Gastroesophageal sphincter (tissue), 4 donors: ENCODE measurements at regions not wholly inside any gene's neighbourhood (a gene's known extent, or its start where the extent isn't known, plus 50 kb on each side); places are given as distances from the start of the nearest gene placed in this dataset.

Source experiments
- ATAC-seq: fragments of 150-250 bp; one replicate; pipeline ENCODE4 v1.9.1; 2016; ENCODE audit warnings: mild to moderate bottlenecking, moderate library complexity
- H3K27ac ChIP-seq, 4 donors: fragments of 200-600 bp; sonication (generic) in 3 of 4; 1 replicate in 3 of 4; 2 replicates in 1 of 4; pipeline ENCODE4 v1.5.1; 2016 to 2019
- H3K27me3 ChIP-seq: fragments of 200-600 bp; sonication (generic); one replicate; pipeline ENCODE4 v1.5.1; 2019
- H3K36me3 ChIP-seq, 2 donors: fragments of 200-600 bp; sonication (generic); one replicate each; pipeline ENCODE4 v1.5.1; 2019; ENCODE audit warnings: control low read depth in 1 of 2
- H3K4me1 ChIP-seq, 3 donors: fragments of 200-600 bp; sonication (generic); 1 replicate in 2 of 3; 2 replicates in 1 of 3; pipeline ENCODE4 v1.5.1; 2016 to 2019; ENCODE audit warnings: control low read depth in 2 of 3
- H3K4me3 ChIP-seq, 2 donors: fragments of 200-600 bp; sonication (generic); one replicate each; pipeline ENCODE4 v1.5.1; 2019; ENCODE audit warnings: mild to moderate bottlenecking in 1 of 2, moderate library complexity in 1 of 2
- H3K9me3 ChIP-seq, 3 donors: fragments of 200-600 bp; sonication (generic); one replicate each; pipeline ENCODE4 v1.5.1; 2017 to 2019; ENCODE audit warnings: control low read depth in 2 of 3
- EP300 ChIP-seq: sonication (generic); formaldehyde crosslinking; IDR thresholded peaks from one replicate; pipeline ENCODE4 v1.6.1; 2017; ENCODE audit warnings: antibody characterized with exemption, mild to moderate bottlenecking
- POLR2A ChIP-seq, 2 donors: fragments of 450-650 bp; IDR thresholded peaks; one replicate each; pipeline ENCODE4 v1.6.1; 2017; ENCODE audit warnings: antibody characterized with exemption in 2 of 2, mild to moderate bottlenecking in 2 of 2, moderate library complexity in 1 of 2
- POLR2AphosphoS5 ChIP-seq: sonication (generic); formaldehyde crosslinking; IDR thresholded peaks from one replicate; pipeline ENCODE4 v1.6.1; 2017; ENCODE audit warnings: antibody characterized with exemption
- WGBS, 2 donors: methylation state at CpG; one replicate each; pipeline ENCODE4 v1.1.5; 2018; ENCODE audit warnings: low coverage in 1 of 2; 5-methylcytosine and 5-hydroxymethylcytosine counted together
- TF ChIP-seq, protein P1 (sequence below), 4 experiments: fragments of 200-600 bp in 2 of 4; fragments of 450-650 bp in 2 of 4; sonication (generic) in 1 of 4; IDR thresholded peaks; one replicate each; pipeline ENCODE4 v1.5.1; 2017 to 2019; ENCODE audit warnings: antibody characterized with exemption in 4 of 4, mild to moderate bottlenecking in 2 of 4, moderate library complexity in 2 of 4

DNA sequence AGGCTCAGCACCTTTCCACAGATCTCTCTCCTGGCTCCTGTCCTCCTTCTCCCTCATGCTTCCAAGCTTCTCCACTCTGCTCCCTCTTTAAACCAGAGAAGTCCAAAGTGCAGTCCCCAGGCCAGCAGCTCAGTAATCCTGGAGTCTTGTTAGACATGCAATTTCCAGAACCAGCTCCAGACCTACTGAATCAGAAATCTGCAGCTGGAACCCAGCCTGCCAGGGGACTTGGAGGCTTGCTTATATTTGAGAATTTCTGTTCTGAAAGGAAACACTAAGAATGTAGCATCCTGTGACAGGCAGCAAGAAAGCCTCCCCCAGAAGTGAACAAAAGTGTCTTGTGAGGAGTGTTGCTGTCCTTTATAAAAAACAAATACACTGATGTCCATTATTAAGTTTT is 438.1 kb downstream of the BCKDHB start:
- Histone ChIP-seq H3K27ac (no peak overlapping the region), H3K4me1 (peaks cover 0 to 9% (median 0%) of the 10 kb centered on the region in 3 donors), H3K4me3 (no peak overlapping the region), H3K9me3 (no peaks in the 10 kb centered on the region), H3K36me3 (no peaks in the 10 kb centered on the region), H3K27me3 (no peaks in the 10 kb centered on the region)
- ATAC-seq, result no peak
- no peak for TF ChIP-seq POLR2AphosphoS5
- TF ChIP-seq POLR2A (IDR thresholded peaks at IDR 0.05), result no peak
- TF ChIP-seq, protein P1, sequence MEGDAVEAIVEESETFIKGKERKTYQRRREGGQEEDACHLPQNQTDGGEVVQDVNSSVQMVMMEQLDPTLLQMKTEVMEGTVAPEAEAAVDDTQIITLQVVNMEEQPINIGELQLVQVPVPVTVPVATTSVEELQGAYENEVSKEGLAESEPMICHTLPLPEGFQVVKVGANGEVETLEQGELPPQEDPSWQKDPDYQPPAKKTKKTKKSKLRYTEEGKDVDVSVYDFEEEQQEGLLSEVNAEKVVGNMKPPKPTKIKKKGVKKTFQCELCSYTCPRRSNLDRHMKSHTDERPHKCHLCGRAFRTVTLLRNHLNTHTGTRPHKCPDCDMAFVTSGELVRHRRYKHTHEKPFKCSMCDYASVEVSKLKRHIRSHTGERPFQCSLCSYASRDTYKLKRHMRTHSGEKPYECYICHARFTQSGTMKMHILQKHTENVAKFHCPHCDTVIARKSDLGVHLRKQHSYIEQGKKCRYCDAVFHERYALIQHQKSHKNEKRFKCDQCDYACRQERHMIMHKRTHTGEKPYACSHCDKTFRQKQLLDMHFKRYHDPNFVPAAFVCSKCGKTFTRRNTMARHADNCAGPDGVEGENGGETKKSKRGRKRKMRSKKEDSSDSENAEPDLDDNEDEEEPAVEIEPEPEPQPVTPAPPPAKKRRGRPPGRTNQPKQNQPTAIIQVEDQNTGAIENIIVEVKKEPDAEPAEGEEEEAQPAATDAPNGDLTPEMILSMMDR (IDR thresholded peaks at IDR 0.05), result no peak
- no peak for TF ChIP-seq EP300

DNA sequence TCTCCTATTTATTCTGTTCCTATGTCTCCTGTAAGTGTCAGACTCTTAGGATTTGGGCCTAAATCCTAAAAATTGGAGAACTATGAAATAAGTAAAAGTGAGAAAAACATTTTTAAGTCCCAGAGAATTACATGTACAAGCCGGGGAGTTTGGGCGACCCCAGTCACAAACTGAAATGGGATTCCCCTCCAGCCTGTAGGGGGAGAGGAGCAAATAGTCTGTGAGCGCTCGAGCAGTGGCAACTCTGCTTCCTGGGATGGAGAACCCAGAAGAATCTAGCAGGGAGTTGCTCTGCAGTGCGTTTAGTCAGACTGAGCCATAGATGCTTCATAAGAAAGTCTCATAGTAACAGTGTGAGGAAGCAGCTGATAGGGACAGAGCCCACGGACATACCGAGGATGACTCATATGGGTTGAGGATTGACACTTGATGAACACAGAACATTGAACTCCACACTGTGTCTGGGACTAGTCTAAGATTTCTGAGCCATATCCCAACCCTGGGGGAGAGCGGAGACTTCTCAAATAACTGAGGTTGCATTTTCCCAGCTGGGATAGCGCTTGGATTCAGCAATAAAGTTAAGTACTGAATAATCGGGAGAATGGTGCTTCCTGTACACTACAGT is 437.2 kb downstream of the BCKDHB start:
- Histone ChIP-seq H3K4me3 (no peak overlapping the region), H3K36me3 (no peaks in the 10 kb centered on the region), H3K4me1 (peaks cover 0 to 9% (median 0%) of the 10 kb centered on the region in 3 donors), H3K27ac (no peak overlapping the region), H3K9me3 (no peaks in the 10 kb centered on the region), H3K27me3 (no peaks in the 10 kb centered on the region)
- TF ChIP-seq POLR2A (IDR thresholded peaks at IDR 0.05) (no peak), EP300 (no peak), POLR2AphosphoS5 (no peak)
- TF ChIP-seq, protein P1 (IDR thresholded peaks at IDR 0.05), result no peak
- no peak for ATAC-seq
- WGBS, 2 donors, result 84 to 100% methylated on average over 2 to 5 of the region's 10 CpGs

DNA sequence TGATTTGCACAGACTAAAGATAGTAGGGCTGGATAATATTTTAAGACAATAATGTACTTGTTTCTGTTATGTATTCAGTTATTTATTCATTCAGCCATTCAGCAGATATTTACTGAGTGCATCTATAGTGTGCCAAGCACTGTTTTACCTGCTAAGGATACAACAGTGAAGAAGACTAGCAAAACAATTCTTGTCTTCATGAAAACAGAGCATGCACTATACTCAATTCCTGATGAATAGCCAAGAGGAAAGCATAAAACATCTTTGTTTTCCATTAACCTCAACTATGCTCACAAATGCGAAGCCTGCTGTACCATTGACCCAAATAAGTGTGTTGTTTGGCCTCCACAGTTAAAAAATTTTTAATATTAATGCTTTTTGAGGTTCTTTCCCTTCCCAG is 436.7 kb downstream of the BCKDHB start:
- WGBS, 2 donors, result 72 to 100% methylated on average over 1 of the region's 1 CpG
- ATAC-seq, result no peak
- TF ChIP-seq, protein P1 (IDR thresholded peaks at IDR 0.05), result no peak
- TF ChIP-seq POLR2AphosphoS5 (no peak), EP300 (no peak)
- Histone ChIP-seq H3K4me3 (no peak overlapping the region), H3K27me3 (no peaks in the 10 kb centered on the region), H3K9me3 (no peaks in the 10 kb centered on the region), H3K36me3 (no peaks in the 10 kb centered on the region), H3K4me1 (peaks cover 0 to 4% (median 0%) of the 10 kb centered on the region in 3 donors), H3K27ac (no peak overlapping the region)

DNA sequence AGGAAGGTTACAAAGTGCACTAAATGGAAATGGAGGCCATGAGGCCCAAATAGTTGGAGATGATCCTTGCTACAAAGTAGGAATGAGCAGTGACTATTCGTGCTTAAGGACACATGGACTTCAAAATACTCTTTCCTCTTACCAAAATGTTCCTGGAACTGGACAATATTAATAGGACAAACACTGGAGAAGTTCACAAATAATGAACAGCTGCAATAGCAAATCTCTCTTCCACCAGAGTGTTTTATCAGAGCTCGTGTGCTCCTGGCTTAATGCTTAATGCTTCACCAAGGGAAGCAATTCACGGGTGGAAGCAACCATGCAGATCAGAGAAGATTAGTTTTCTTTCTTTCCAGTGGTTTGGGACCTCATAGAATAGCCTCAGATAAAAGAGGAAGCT is 435.4 kb downstream of the BCKDHB start:
- no peaks in the 10 kb centered on the region for H3K36me3 ChIP-seq
- TF ChIP-seq POLR2A (IDR thresholded peaks at IDR 0.05), result no peak
- TF ChIP-seq EP300, result no peak
- TF ChIP-seq, protein P1 (IDR thresholded peaks at IDR 0.05), result no peak
- no peak overlapping the region for H3K4me3 ChIP-seq
- WGBS, 2 donors, result 59 to 85% methylated on average over 2 to 3 of the region's 3 CpGs
- H3K27ac ChIP-seq, result no peak overlapping the region
- no peaks in the 10 kb centered on the region for H3K4me1 ChIP-seq
- no peaks in the 10 kb centered on the region for H3K9me3 ChIP-seq
- no peak for ATAC-seq
- H3K27me3 ChIP-seq, result no peaks in the 10 kb centered on the region

DNA sequence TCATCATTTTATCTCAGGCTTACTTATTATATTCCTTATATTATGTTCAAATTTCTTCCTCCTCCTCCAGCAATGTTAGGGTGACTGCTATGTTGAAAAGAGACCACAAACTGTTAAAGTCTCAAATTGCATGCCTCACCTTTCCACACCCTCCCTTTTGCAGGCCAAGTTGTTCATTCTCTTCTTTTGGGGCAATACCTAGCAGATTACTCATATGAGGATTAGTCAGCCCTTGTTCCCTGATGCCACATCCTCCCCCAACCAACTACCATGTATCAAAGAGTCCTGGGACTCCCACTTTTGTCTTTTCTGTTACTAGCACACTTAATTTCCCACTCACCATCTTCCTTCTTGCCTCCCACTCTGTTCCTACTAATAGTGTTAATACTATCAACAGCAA is 434.7 kb downstream of the BCKDHB start:
- Histone ChIP-seq H3K27ac (no peak overlapping the region), H3K4me3 (no peak overlapping the region)

More for the DNA sequence above, 434.7 kb downstream of the BCKDHB start:
- no peaks in the 10 kb centered on the region for H3K27me3 ChIP-seq
- no peaks in the 10 kb centered on the region for H3K4me1 ChIP-seq
- ATAC-seq, result no peak
- H3K36me3 ChIP-seq, result no peaks in the 10 kb centered on the region
- TF ChIP-seq POLR2AphosphoS5 (no peak), EP300 (no peak), POLR2A (IDR thresholded peaks at IDR 0.05) (no peak)
- TF ChIP-seq, protein P1 (IDR thresholded peaks at IDR 0.05), result no peak
- H3K9me3 ChIP-seq, result peaks cover 0 to under 1% (median 0%) of the 10 kb centered on the region in 3 donors
